ENCODE measurements at regions not wholly inside any gene's neighbourhood (a gene's known extent, or its start where the extent isn't known, plus 50 kb on each side); places are given as distances from the start of the nearest gene placed in this dataset.
"Not testable (repeated sequence)": the region's sequence is repeated elsewhere in the genome, so short reads cannot be mapped to it uniquely, and the experiment has no call there.

DNA sequence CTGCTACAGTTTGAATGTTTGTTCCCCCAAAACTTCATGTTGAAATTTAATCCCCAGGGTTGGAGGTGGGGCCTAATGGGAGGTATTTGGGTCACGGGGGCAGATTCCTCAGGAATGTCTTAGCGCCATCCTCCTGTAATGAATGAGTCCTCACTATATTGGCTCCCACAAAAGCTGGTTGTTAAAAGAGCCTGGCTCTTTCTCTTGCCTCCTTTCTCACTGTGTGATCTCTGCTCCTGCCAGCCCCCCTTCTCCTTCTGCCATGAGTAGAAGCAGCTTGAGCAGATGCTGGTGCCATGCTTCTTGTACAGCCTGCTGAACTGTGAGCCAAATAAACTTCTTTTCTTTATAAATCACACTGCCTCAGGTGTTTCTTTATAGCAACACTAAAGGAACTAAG is 721.0 kb upstream of the PKDCC start:
- no peak for FAIRE-seq

- no peak for FAIRE-seq
Observed at GRCh38 chr2:41329040-41329439, 718.8 kb upstream of the PKDCC start.

- no peak for FAIRE-seq
Observed at GRCh38 chr2:41334159-41334558, 713.7 kb upstream of the PKDCC start.

- FAIRE-seq = not testable (repeated sequence)
Observed at GRCh38 chr2:41335573-41335972, 712.2 kb upstream of the PKDCC start.

DNA sequence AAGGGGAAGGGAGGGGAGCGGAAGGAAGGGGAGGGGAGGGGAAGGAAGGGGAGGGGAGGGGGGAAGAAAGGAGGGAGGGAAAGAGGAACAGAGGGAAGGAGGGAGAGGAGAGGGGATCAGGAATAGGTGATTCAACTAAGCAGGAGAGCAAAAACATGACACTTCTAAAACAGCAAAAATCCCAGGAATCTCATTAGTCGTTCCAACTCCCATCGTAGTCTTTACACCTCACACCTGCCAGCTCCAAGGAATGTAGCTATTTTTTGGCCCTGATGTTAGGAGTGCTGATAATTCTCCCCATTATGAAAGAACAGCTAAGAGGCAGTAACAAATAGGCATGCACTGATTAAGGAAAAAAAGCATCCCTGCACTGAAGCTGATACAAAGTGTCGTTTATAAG is 709.9 kb upstream of the PKDCC start:
- FAIRE-seq = no peak

- no peak for FAIRE-seq
Observed at GRCh38 chr2:41344529-41344928, 703.3 kb upstream of the PKDCC start.

- no peak for FAIRE-seq
Observed at GRCh38 chr2:41353060-41353459, 694.8 kb upstream of the PKDCC start.

- FAIRE-seq = no peak
Observed at GRCh38 chr2:41355794-41356193, 692.0 kb upstream of the PKDCC start.

- no peak for FAIRE-seq
Observed at GRCh38 chr2:41364842-41365241, 683.0 kb upstream of the PKDCC start.

DNA sequence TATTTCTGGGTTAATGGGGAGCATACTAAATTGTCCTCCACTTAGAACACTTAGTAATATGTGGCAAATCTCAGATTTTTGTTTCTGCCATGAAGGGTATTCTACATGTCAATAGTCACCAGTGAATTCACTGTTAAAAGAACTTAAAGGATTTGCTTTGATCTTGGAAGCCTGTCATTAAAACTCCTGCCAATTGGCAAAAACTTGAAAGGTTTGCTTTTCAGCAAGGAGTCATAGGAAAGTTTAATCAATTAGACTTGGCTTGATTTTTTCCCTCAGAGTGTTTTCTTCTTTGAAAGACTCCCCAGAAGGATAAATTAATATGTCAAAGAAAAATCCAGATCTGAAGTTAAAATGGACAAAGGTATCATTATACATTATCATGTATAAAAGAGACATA is 671.9 kb upstream of the PKDCC start:
- FAIRE-seq = no peak

- no peak for FAIRE-seq
Observed at GRCh38 chr2:41377837-41378236, 670.0 kb upstream of the PKDCC start.

GRCh38 chr2:41378420-41378819 is 669.4 kb upstream of the PKDCC start:
- FAIRE-seq = no peak

GRCh38 chr2:41379496-41380221 is 668.2 kb upstream of the PKDCC start:
- no peak for FAIRE-seq

DNA sequence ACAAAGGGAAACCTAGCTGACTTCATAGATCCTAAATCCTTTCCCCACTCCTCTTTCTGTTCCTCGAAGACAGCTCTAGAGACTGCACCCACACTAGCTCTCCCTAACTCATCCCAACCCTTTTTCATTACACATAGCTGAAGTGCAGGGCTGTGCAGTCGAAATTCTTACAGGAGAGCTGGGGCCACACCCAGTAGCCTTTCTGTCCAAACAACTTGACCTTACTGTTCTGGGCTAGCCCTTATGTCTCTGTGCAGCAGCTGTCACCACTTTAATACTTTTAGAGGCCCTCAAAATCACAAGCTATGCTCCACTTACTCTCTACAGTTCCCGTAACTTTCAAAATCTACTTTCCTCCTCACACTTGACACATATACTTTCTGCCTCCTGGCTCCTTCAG is 666.1 kb upstream of the PKDCC start:
- no peak for FAIRE-seq

DNA sequence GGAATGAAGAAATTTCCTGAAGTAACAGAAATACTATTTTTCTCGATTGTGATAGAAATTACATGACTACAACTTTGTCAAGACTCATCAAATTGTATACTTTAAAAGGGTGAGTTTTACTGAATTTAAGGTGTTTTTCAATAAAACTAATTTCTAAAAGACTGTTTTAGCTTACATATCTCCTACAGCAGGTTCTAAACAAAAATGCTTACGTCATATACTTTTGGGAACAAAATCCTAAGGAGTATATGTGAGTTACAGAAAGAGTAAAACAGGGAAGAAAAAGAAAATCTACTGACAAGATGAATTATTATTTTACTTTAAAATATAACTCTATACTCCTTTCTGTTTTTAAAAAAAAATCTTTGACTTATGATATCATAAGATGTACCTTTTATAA is 660.3 kb upstream of the PKDCC start:
- no peak for FAIRE-seq

DNA sequence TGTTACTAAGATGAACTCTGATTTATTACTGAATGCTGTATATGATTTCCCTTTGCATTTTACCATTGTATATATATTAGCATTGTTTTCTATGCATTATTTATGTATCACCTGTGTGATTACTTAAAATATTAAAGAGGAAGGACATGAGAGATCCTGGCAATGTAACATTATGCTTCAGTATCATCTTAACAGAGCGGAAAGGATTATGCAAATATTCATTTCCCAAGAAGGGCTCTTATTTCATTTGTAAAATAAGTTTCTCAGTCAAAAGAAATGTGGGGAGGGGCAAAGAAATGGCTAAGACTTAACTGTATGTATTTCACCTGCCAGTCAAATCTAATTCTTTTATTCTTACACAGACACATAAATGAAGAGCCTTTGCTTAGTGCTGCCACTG is 654.2 kb upstream of the PKDCC start:
- FAIRE-seq = no peak

- FAIRE-seq = no peak
Observed at GRCh38 chr2:41394541-41394940, 653.3 kb upstream of the PKDCC start.

DNA sequence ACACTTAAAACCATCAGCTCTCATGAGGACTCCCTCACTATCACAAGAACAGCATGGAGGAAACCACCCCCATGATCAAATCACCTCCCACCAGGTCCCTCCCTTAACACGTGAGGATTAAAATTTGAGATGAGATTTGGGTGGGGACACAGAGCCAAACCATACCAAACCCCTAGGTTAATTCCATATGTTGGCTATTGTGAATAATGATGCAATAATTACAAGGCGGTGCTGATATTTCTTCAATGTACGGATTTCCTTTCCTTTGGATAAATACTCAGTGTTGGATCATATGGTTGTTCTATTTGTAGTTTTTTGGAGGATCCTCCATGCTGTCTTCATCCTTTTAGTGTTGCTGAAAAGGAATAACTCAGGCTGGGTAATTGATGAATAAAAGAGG is 652.1 kb upstream of the PKDCC start:
- FAIRE-seq = no peak

- FAIRE-seq = no peak
Observed at GRCh38 chr2:41399437-41400087, 648.3 kb upstream of the PKDCC start.

DNA sequence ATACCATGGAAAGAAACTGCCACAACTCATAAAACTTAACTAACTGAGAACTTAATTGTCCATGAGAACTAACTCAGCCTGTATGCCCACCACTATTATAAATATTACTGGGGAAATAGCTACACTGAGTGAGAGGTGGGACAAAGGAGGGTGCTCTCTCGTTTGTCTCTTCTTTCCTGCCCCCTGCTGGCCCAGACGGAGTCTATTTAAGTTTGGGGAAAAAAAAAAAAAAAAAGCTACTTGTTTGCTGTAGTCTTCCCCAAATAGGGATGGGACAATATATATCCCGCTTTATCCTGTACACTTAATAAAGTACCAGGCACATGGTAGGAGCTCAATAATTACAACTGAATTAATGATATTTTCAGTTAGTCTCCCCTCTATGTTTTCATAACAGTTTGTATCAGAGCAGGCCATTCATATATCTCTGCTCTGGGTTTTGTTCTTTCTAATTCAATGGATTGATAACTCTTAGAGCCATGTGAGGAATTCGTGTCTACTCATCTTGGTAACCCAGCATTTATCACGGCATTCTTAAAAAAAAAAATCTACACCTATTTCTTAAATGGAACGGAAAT is 647.6 kb upstream of the PKDCC start:
- FAIRE-seq = no peak

GRCh38 chr2:41405441-41405840 is 642.4 kb upstream of the PKDCC start:
- no peak for FAIRE-seq

GRCh38 chr2:41409328-41409727 is 638.5 kb upstream of the PKDCC start:
- no peak for FAIRE-seq

DNA sequence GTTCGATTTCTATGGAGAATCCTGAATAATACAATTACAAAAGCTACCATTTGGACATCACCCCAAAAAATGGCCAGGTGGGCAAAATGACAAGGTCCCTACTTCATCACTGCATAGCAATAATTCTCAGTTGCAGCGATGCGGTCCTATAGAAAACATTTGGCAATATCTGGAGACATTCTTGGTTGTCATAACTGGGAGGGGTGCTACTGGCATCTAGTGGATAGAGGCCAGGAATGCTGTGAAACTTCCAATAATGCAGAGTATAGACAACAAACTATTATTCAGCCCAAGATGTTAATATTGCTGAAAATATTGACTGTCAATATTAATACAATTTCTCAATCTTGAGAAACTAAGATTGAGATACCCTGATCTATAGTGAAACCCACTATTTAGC is 637.8 kb upstream of the PKDCC start:
- no peak for FAIRE-seq

DNA sequence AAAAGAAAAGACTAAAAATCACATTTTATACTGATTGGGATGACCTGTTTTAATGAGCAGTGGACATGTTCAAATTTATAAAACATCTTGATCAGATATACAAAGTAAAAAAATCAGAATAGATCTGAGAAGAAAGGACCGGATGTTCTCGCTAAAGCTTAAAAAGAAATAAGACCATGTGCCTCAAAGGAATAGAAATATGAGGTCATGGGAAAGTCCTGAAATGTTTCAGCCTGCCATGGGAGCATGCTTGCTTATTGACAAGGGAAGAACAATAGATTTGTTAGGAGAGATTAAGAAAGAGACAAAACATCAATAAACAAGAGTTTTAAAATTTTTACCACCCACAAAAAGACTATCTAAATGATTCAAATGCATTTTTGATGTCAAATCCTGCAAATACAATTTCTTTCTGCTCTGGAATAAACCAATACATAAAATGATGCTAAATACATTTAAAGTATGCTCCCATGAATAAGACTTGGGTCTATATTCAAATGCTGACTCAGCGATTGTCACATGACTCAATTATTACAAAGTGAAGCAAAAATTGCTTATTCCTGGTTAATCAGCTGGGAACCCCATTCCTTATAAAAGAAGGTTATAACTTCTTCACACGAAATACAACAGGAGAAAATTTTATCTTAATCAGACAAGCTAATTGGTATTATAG is 633.9 kb upstream of the PKDCC start:
- FAIRE-seq = no peak
